Skeletal muscle tissue (tissue), 3 donors: ENCODE measurements at regions not wholly inside any gene's neighbourhood (a gene's known extent, or its start where the extent isn't known, plus 50 kb on each side); places are given as distances from the start of the nearest gene placed in this dataset.

Source experiments
- H3K27ac ChIP-seq: one replicate; pipeline ENCODE4 v1.7.0; 2013; ENCODE audit warnings: mild to moderate bottlenecking, low read depth, low read length, inconsistent platforms
- H3K27me3 ChIP-seq, 3 donors: one replicate each; pipeline ENCODE4 v1.7.0; 2013; ENCODE audit warnings: low read length in 3 of 3; ENCODE audit not compliant: control insufficient read depth in 3 of 3, insufficient read depth in 3 of 3
- H3K36me3 ChIP-seq, 3 donors: one replicate each; pipeline ENCODE4 v1.7.0; 2013; ENCODE audit warnings: low read length in 3 of 3; ENCODE audit not compliant: control insufficient read depth in 3 of 3, insufficient read depth in 3 of 3
- H3K4me1 ChIP-seq, 3 donors: one replicate each; pipeline ENCODE4 v1.7.0; 2013; ENCODE audit warnings: low read length in 3 of 3, mild to moderate bottlenecking in 3 of 3; ENCODE audit not compliant: control insufficient read depth in 3 of 3, insufficient read depth in 3 of 3
- H3K4me3 ChIP-seq, 3 donors: one replicate each; pipeline ENCODE4 v1.7.0; 2013; ENCODE audit warnings: low read length in 3 of 3
- H3K9ac ChIP-seq, 3 donors: one replicate each; pipeline ENCODE4 v1.7.0; 2013; ENCODE audit warnings: low read length in 3 of 3, mild to moderate bottlenecking in 3 of 3, moderate library complexity in 2 of 3, low read depth in 1 of 3
- H3K9me3 ChIP-seq, 3 donors: one replicate each; pipeline ENCODE4 v1.7.0; 2013; ENCODE audit warnings: low read length in 3 of 3; ENCODE audit not compliant: control insufficient read depth in 3 of 3
- donor health status: Osteomylitis.

- Histone ChIP-seq H3K4me1 (no peaks in the 10 kb centered on the region), H3K9ac (no peak overlapping the region), H3K27ac (no peak overlapping the region), H3K36me3 (no peaks in the 10 kb centered on the region), H3K27me3 (no peaks in the 10 kb centered on the region), H3K9me3 (no peaks in the 10 kb centered on the region), H3K4me3 (no peak overlapping the region)
These were observed 736.8 kb downstream of the RFPL4B start for GRCh38 chr6:113083947-113084346.

GRCh38 chr6:113089056-113089455 lies 741.9 kb downstream of the RFPL4B start:
- H3K27me3 ChIP-seq, result no peaks in the 10 kb centered on the region
- no peak overlapping the region for H3K4me3 ChIP-seq
- H3K36me3 ChIP-seq, result no peaks in the 10 kb centered on the region
- H3K4me1 ChIP-seq, result no peaks in the 10 kb centered on the region
- H3K27ac ChIP-seq, result no peak overlapping the region
- no peaks in the 10 kb centered on the region for H3K9me3 ChIP-seq
- H3K9ac ChIP-seq, result no peak overlapping the region

GRCh38 chr6:113092795-113093194 lies 745.7 kb downstream of the RFPL4B start:
- no peak overlapping the region for H3K27ac ChIP-seq
- H3K9me3 ChIP-seq, result no peaks in the 10 kb centered on the region
- H3K36me3 ChIP-seq, result no peaks in the 10 kb centered on the region
- H3K9ac ChIP-seq, result no peak overlapping the region
- no peaks in the 10 kb centered on the region for H3K27me3 ChIP-seq
- no peaks in the 10 kb centered on the region for H3K4me1 ChIP-seq
- no peak overlapping the region for H3K4me3 ChIP-seq

- Histone ChIP-seq H3K36me3 (no peaks in the 10 kb centered on the region), H3K9me3 (no peaks in the 10 kb centered on the region), H3K9ac (no peak overlapping the region), H3K27ac (no peak overlapping the region), H3K4me1 (no peaks in the 10 kb centered on the region), H3K4me3 (no peak overlapping the region), H3K27me3 (no peaks in the 10 kb centered on the region)
These were observed 747.6 kb downstream of the RFPL4B start for GRCh38 chr6:113094779-113095178.

- H3K9ac ChIP-seq, result no peak overlapping the region
- H3K4me3 ChIP-seq, result no peak overlapping the region
- H3K27me3 ChIP-seq, result no peaks in the 10 kb centered on the region
- no peaks in the 10 kb centered on the region for H3K36me3 ChIP-seq
- H3K4me1 ChIP-seq, result no peaks in the 10 kb centered on the region
- no peak overlapping the region for H3K27ac ChIP-seq
- H3K9me3 ChIP-seq, result no peaks in the 10 kb centered on the region
These were observed 748.7 kb downstream of the RFPL4B start for GRCh38 chr6:113095841-113096240.

- Histone ChIP-seq H3K9me3 (no peaks in the 10 kb centered on the region), H3K4me3 (no peak overlapping the region), H3K27me3 (no peaks in the 10 kb centered on the region), H3K9ac (no peak overlapping the region), H3K27ac (no peak overlapping the region), H3K4me1 (no peaks in the 10 kb centered on the region), H3K36me3 (no peaks in the 10 kb centered on the region)
These were observed 754.4 kb upstream of the MARCKS start for GRCh38 chr6:113102761-113103160.

GRCh38 chr6:113103634-113104361 lies 753.3 kb upstream of the MARCKS start:
- no peak overlapping the region for H3K4me3 ChIP-seq
- no peak overlapping the region for H3K9ac ChIP-seq
- H3K9me3 ChIP-seq, result no peaks in the 10 kb centered on the region
- H3K36me3 ChIP-seq, result no peaks in the 10 kb centered on the region
- H3K27ac ChIP-seq, result no peak overlapping the region
- no peaks in the 10 kb centered on the region for H3K4me1 ChIP-seq
- H3K27me3 ChIP-seq, result no peaks in the 10 kb centered on the region

- H3K36me3 ChIP-seq, result no peaks in the 10 kb centered on the region
- H3K27me3 ChIP-seq, result no peaks in the 10 kb centered on the region
- no peaks in the 10 kb centered on the region for H3K9me3 ChIP-seq
- no peaks in the 10 kb centered on the region for H3K4me1 ChIP-seq
- H3K27ac ChIP-seq, result no peak overlapping the region
- H3K4me3 ChIP-seq, result no peak overlapping the region
- H3K9ac ChIP-seq, result no peak overlapping the region
These were observed 752.6 kb upstream of the MARCKS start for GRCh38 chr6:113104541-113104940.

GRCh38 chr6:113104951-113105350 lies 752.2 kb upstream of the MARCKS start:
- no peaks in the 10 kb centered on the region for H3K27me3 ChIP-seq

GRCh38 chr6:113110211-113110610 lies 746.9 kb upstream of the MARCKS start:
- Histone ChIP-seq H3K27me3 (no peaks in the 10 kb centered on the region), H3K27ac (no peak overlapping the region), H3K36me3 (no peaks in the 10 kb centered on the region), H3K9ac (no peak overlapping the region), H3K9me3 (no peaks in the 10 kb centered on the region), H3K4me1 (no peaks in the 10 kb centered on the region), H3K4me3 (no peak overlapping the region)

More at GRCh38 chr6:113104951-113105350, 752.2 kb upstream of the MARCKS start:
- no peaks in the 10 kb centered on the region for H3K4me1 ChIP-seq
- no peak overlapping the region for H3K27ac ChIP-seq
- H3K9ac ChIP-seq, result no peak overlapping the region
- H3K9me3 ChIP-seq, result no peaks in the 10 kb centered on the region
- H3K36me3 ChIP-seq, result no peaks in the 10 kb centered on the region
- H3K4me3 ChIP-seq, result no peak overlapping the region
